Breast epithelium (tissue), 4 donors: ENCODE measurements at regions not wholly inside any gene's neighbourhood (a gene's known extent, or its start where the extent isn't known, plus 50 kb on each side); places are given as distances from the start of the nearest gene placed in this dataset.

ENCODE experiments used
- DNase-seq, 2 donors: peaks; one replicate each; pipeline ENCODE4 v3.0.0-alpha.2; 2019; ENCODE audit warnings: low spot score in 2 of 2
- H3K27ac ChIP-seq, 2 donors: fragments of 200-600 bp; sonication (generic) in 1 of 2; one replicate each; pipeline ENCODE4 v1.5.1; 2016 to 2019; ENCODE audit warnings: mild to moderate bottlenecking in 1 of 2
- H3K27me3 ChIP-seq, 2 donors: fragments of 200-600 bp; sonication (generic) in 1 of 2; one replicate each; pipeline versions ENCODE4 v1.5.1 to v1.6.0; 2017 to 2019; ENCODE audit warnings: control low read depth in 1 of 2, mild to moderate bottlenecking in 1 of 2
- H3K36me3 ChIP-seq: fragments of 200-600 bp; one replicate; pipeline ENCODE4 v1.5.1; 2019
- H3K4me1 ChIP-seq, 2 donors: fragments of 200-600 bp; sonication (generic); one replicate each; pipeline ENCODE4 v1.5.1; 2016 to 2019; ENCODE audit warnings: control low read depth in 1 of 2
- H3K4me3 ChIP-seq, 3 donors: fragments of 200-600 bp; sonication (generic); 1 replicate in 2 of 3; 2 replicates in 1 of 3; pipeline ENCODE4 v1.5.1; 2016 to 2019; ENCODE audit warnings: mild to moderate bottlenecking in 3 of 3, moderate library complexity in 2 of 3
- H3K9me3 ChIP-seq, 2 donors: fragments of 200-600 bp; sonication (generic) in 1 of 2; one replicate each; pipeline ENCODE4 v1.5.1; 2016 to 2019; ENCODE audit warnings: control low read depth in 1 of 2
- POLR2A ChIP-seq: fragments of 450-650 bp; IDR thresholded peaks from one replicate; pipeline ENCODE4 v1.6.1; 2016; ENCODE audit warnings: antibody characterized with exemption, mild to moderate bottlenecking, moderate library complexity
- POLR2AphosphoS5 ChIP-seq, 3 donors: sonication (generic); formaldehyde crosslinking; IDR thresholded peaks; one replicate each; pipeline ENCODE4 v1.6.1; 2017; ENCODE audit warnings: antibody characterized with exemption in 3 of 3
- intact Hi-C: fragments of 100-400 bp; cut with DNase I; formaldehyde crosslinking; loops from one replicate; pipeline ENCODE4 v1.15.1; 2023; ENCODE audit warnings: low total_unique reads
- TF ChIP-seq, protein P1 (sequence below), 3 donors: fragments of 450-650 bp; IDR thresholded peaks; one replicate each; pipeline ENCODE4 v1.5.1; 2016 to 2017; ENCODE audit warnings: antibody characterized with exemption in 3 of 3, mild to moderate bottlenecking in 3 of 3, moderate library complexity in 3 of 3

- intact Hi-C loops = loop anchor here (1.0 kb wide), 1 partner anchor 11 kb away; no protein-coding TSS in a partner anchor
- DNase-seq = no peak
- no peak for TF ChIP-seq POLR2A
- H3K27me3 ChIP-seq = no peaks in the 10 kb centered on the region
- H3K4me3 ChIP-seq = no peak overlapping the region
- H3K9me3 ChIP-seq = no peaks in the 10 kb centered on the region
- H3K27ac ChIP-seq = no peak overlapping the region
- H3K36me3 ChIP-seq = no peaks in the 10 kb centered on the region
- H3K4me1 ChIP-seq = peaks cover 0 to 3% of the 10 kb centered on the region in 2 donors
These were observed 91.3 kb upstream of the C1QTNF9B start for GRCh38 chr13:23988546-23989122.

DNA sequence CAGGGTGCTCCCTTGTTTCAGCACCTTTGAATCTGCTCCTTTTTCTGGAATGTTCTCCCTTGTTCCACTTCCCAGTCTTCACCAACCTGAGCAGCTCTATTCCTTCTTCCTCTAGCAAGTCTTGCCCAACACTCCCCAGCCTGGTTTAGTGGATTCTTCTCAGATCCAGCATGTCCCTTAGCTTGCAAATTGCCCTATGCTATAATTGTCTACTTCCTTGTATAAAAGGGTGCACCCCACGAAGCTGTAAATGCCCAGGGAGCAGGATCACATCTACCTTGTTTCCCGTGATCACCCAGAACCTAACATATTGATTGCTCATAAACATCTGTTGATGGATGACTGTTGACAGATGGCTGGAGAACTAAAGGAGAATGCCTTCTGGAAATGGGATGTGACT is 93.2 kb upstream of the C1QTNF9B start:
- Histone ChIP-seq H3K36me3 (no peaks in the 10 kb centered on the region), H3K4me1 (no peaks in the 10 kb centered on the region), H3K9me3 (no peaks in the 10 kb centered on the region), H3K4me3 (no peak overlapping the region), H3K27ac (no peak overlapping the region), H3K27me3 (no peaks in the 10 kb centered on the region)
- intact Hi-C loops = no loop called here
- DNase-seq = no peak
- TF ChIP-seq POLR2AphosphoS5 (IDR thresholded peaks at IDR 0.05) (no peak), POLR2A (no peak)
- TF ChIP-seq, protein P1, sequence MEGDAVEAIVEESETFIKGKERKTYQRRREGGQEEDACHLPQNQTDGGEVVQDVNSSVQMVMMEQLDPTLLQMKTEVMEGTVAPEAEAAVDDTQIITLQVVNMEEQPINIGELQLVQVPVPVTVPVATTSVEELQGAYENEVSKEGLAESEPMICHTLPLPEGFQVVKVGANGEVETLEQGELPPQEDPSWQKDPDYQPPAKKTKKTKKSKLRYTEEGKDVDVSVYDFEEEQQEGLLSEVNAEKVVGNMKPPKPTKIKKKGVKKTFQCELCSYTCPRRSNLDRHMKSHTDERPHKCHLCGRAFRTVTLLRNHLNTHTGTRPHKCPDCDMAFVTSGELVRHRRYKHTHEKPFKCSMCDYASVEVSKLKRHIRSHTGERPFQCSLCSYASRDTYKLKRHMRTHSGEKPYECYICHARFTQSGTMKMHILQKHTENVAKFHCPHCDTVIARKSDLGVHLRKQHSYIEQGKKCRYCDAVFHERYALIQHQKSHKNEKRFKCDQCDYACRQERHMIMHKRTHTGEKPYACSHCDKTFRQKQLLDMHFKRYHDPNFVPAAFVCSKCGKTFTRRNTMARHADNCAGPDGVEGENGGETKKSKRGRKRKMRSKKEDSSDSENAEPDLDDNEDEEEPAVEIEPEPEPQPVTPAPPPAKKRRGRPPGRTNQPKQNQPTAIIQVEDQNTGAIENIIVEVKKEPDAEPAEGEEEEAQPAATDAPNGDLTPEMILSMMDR (IDR thresholded peaks at IDR 0.05) = no peak

- intact Hi-C loops = no loop called here
These were observed 93.8 kb upstream of the C1QTNF9B start for GRCh38 chr13:23991119-23991518.

GRCh38 chr13:23992781-23993679 is 95.7 kb upstream of the C1QTNF9B start:
- H3K4me1 ChIP-seq = no peaks in the 10 kb centered on the region
- H3K27me3 ChIP-seq = no peaks in the 10 kb centered on the region
- H3K36me3 ChIP-seq = no peaks in the 10 kb centered on the region
- intact Hi-C loops = no loop called here
- H3K9me3 ChIP-seq = peaks cover 3 to 4% of the 10 kb centered on the region in 2 donors
- TF ChIP-seq POLR2A (no peak), POLR2AphosphoS5 (IDR thresholded peaks at IDR 0.05) (no peak)
- TF ChIP-seq, protein P1 (IDR thresholded peaks at IDR 0.05) = no peak
- no peak for DNase-seq
- no peak overlapping the region for H3K4me3 ChIP-seq
- no peak overlapping the region for H3K27ac ChIP-seq

More at GRCh38 chr13:23991119-23991518, 93.8 kb upstream of the C1QTNF9B start:
- Histone ChIP-seq H3K27me3 (no peaks in the 10 kb centered on the region), H3K27ac (no peak overlapping the region), H3K4me1 (no peaks in the 10 kb centered on the region), H3K9me3 (no peaks in the 10 kb centered on the region), H3K4me3 (no peak overlapping the region), H3K36me3 (no peaks in the 10 kb centered on the region)
- TF ChIP-seq POLR2AphosphoS5 (IDR thresholded peaks at IDR 0.05) = no peak
- no peak for DNase-seq

GRCh38 chr13:23993680-23993985 is 96.3 kb upstream of the C1QTNF9B start:
- no peaks in the 10 kb centered on the region for H3K4me1 ChIP-seq
- H3K4me3 ChIP-seq = no peak overlapping the region
- H3K27me3 ChIP-seq = no peaks in the 10 kb centered on the region
- H3K36me3 ChIP-seq = no peaks in the 10 kb centered on the region
- no peak overlapping the region for H3K27ac ChIP-seq
- intact Hi-C loops = no loop called here
- DNase-seq = no peak
- H3K9me3 ChIP-seq = peaks cover 3 to 4% of the 10 kb centered on the region in 2 donors
- TF ChIP-seq, protein P1 (IDR thresholded peaks at IDR 0.05) = no peak
- no peak for TF ChIP-seq POLR2AphosphoS5 (IDR thresholded peaks at IDR 0.05)
